GM19239 (cell line): ENCODE measurements at regions not wholly inside any gene's neighbourhood (a gene's known extent, or its start where the extent isn't known, plus 50 kb on each side); places are given as distances from the start of the nearest gene placed in this dataset.

Experiments used
- DNase-seq: peaks from one replicate; pipeline ENCODE4 v3.0.0; 2011; ENCODE audit warnings: low spot score; ENCODE audit not compliant: insufficient read length
- FAIRE-seq: peaks from 2 replicates; lab custom pipeline; 2011; peaks lifted over from hg19 to GRCh38; lab: Jason Lieb, UNC

GRCh38 chr6:27528714-27529113 is 55.8 kb upstream of the ZNF184 start:
- FAIRE-seq, result no peak
- no peak for DNase-seq
